ENCODE measurements at regions not wholly inside any gene's neighbourhood (a gene's known extent, or its start where the extent isn't known, plus 50 kb on each side); places are given as distances from the start of the nearest gene placed in this dataset.

GRCh38 chr22:47443836-47444745 lies 681.6 kb downstream of the TBC1D22A start:
- Histone ChIP-seq H3K4me3 (no peak overlapping the region), H3K27ac (no peak overlapping the region), H3K36me3 (ENCODE audit: insufficient read depth, low read length) (no peaks in the 10 kb centered on the region), H3K9ac (ENCODE audit: insufficient read length) (no peak overlapping the region), H3K9me3 (ENCODE audit: low read depth, low read length) (no peaks in the 10 kb centered on the region)
- TF ChIP-seq EZH2 (IDR thresholded peaks at IDR 0.05), result no peak
- no peak for TF ChIP-seq POLR2AphosphoS5 (IDR thresholded peaks at IDR 0.05; ENCODE audit: borderline replicate concordance, low read depth, low read length)
- TF ChIP-seq FOXP2 (optimal IDR thresholded peaks at IDR 0.05; ENCODE audit: control extremely low read depth, extremely low read length, insufficient read depth), result no peak
- no peak for DNase-seq (ENCODE audit: low read depth, low spot score)

DNA sequence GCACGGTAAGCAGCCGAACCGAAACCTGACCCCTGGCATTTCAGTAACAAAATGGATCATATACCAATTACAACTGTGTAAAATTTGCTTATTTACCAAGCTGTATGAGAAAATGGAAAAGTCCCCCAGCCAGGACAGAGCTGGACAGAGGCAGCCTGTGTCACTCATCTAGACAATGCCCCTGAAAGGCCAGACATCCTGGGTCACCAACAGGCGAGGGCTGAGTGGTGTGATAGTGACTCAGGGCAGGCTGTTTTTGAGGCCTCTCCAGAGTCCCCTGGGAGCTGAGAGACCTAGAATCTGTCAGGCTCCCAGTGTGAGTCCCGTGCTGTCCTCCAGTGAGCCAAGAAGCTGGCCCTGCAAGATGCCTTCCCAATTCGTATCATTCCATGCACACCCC lies 680.4 kb downstream of the TBC1D22A start:
- TF ChIP-seq POLR2AphosphoS5 (IDR thresholded peaks at IDR 0.05; ENCODE audit: borderline replicate concordance, low read depth, low read length), result no peak
- no peak for TF ChIP-seq FOXP2 (optimal IDR thresholded peaks at IDR 0.05; ENCODE audit: control extremely low read depth, extremely low read length, insufficient read depth)
- no peak for TF ChIP-seq EZH2 (IDR thresholded peaks at IDR 0.05)
- Histone ChIP-seq H3K9me3 (ENCODE audit: low read depth, low read length) (no peaks in the 10 kb centered on the region), H3K9ac (ENCODE audit: insufficient read length) (no peak overlapping the region), H3K4me3 (no peak overlapping the region), H3K36me3 (ENCODE audit: insufficient read depth, low read length) (no peaks in the 10 kb centered on the region), H3K27ac (no peak overlapping the region)
- no peak for DNase-seq (ENCODE audit: low read depth, low spot score)

GRCh38 chr22:47439643-47440265 lies 677.3 kb downstream of the TBC1D22A start:
- H3K4me3 ChIP-seq, result no peak overlapping the region
- H3K27ac ChIP-seq, result no peak overlapping the region
- TF ChIP-seq EZH2 (IDR thresholded peaks at IDR 0.05), result no peak
- TF ChIP-seq POLR2AphosphoS5 (IDR thresholded peaks at IDR 0.05; ENCODE audit: borderline replicate concordance, low read depth, low read length), result no peak
- no peak for TF ChIP-seq FOXP2 (optimal IDR thresholded peaks at IDR 0.05; ENCODE audit: control extremely low read depth, extremely low read length, insufficient read depth)
- no peaks in the 10 kb centered on the region for H3K36me3 ChIP-seq (ENCODE audit: insufficient read depth, low read length)
- H3K9me3 ChIP-seq (ENCODE audit: low read depth, low read length), result no peaks in the 10 kb centered on the region
- DNase-seq (ENCODE audit: low read depth, low spot score), result no peak
- H3K9ac ChIP-seq (ENCODE audit: insufficient read length), result no peak overlapping the region

DNA sequence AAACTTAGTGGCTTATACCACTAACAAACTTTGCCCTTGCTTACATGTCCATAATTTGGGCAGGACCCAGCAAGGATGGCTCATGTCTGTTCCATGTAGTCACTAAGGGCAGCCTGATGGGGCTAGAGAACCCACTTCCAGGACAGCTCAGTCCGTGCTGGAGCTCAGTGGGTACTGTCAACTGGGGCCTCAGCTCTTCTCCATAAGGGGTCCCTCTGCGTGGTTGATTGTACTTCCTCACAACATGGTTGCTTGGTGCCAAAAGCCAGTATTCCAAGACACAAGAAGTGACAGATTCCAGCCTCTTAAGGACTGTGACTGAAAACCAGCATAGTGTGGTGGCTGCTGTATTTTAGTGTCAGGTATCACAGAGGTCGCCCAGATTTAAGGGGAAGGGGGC lies 675.2 kb downstream of the TBC1D22A start:
- Histone ChIP-seq H3K4me3 (no peak overlapping the region), H3K27ac (no peak overlapping the region), H3K36me3 (ENCODE audit: insufficient read depth, low read length) (no peaks in the 10 kb centered on the region), H3K9ac (ENCODE audit: insufficient read length) (no peak overlapping the region), H3K9me3 (ENCODE audit: low read depth, low read length) (no peaks in the 10 kb centered on the region)
- TF ChIP-seq POLR2AphosphoS5 (IDR thresholded peaks at IDR 0.05; ENCODE audit: borderline replicate concordance, low read depth, low read length), result no peak
- TF ChIP-seq EZH2 (IDR thresholded peaks at IDR 0.05), result no peak
- TF ChIP-seq FOXP2 (optimal IDR thresholded peaks at IDR 0.05; ENCODE audit: control extremely low read depth, extremely low read length, insufficient read depth), result no peak
- no peak for DNase-seq (ENCODE audit: low read depth, low spot score)

GRCh38 chr22:47437110-47437509 lies 674.7 kb downstream of the TBC1D22A start:
- H3K9me3 ChIP-seq (ENCODE audit: low read depth, low read length), result no peaks in the 10 kb centered on the region
- TF ChIP-seq POLR2AphosphoS5 (IDR thresholded peaks at IDR 0.05; ENCODE audit: borderline replicate concordance, low read depth, low read length), result no peak
- TF ChIP-seq EZH2 (IDR thresholded peaks at IDR 0.05), result no peak
- no peak for TF ChIP-seq FOXP2 (optimal IDR thresholded peaks at IDR 0.05; ENCODE audit: control extremely low read depth, extremely low read length, insufficient read depth)

DNA sequence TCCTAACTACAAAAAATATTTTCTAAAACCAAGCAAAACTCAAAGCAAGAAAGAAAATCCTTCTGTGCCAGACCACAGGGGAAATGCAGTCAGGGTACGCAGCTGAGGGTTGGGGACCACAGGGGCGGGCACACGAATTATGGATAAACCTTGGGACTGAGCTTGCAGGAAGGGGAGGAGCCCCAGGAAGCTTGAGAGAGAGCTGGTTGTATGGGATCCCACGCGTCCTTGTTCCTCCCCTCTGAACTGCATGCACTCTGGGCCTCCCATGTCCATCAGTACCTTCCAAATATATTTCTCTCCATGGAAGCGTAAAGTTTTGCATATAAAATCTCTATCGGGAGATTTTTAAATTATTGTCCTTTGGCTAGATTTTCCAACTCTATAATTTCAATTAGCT lies 673.4 kb downstream of the TBC1D22A start:
- Histone ChIP-seq H3K9me3 (ENCODE audit: low read depth, low read length) (no peaks in the 10 kb centered on the region), H3K9ac (ENCODE audit: insufficient read length) (no peak overlapping the region), H3K36me3 (ENCODE audit: insufficient read depth, low read length) (no peaks in the 10 kb centered on the region), H3K4me3 (no peak overlapping the region), H3K27ac (no peak overlapping the region)
- TF ChIP-seq FOXP2 (optimal IDR thresholded peaks at IDR 0.05; ENCODE audit: control extremely low read depth, extremely low read length, insufficient read depth) (no peak), EZH2 (IDR thresholded peaks at IDR 0.05) (no peak), POLR2AphosphoS5 (IDR thresholded peaks at IDR 0.05; ENCODE audit: borderline replicate concordance, low read depth, low read length) (no peak)
- DNase-seq (ENCODE audit: low read depth, low spot score), result no peak

More at GRCh38 chr22:47437110-47437509, 674.7 kb downstream of the TBC1D22A start:
- Histone ChIP-seq H3K4me3 (no peak overlapping the region), H3K9ac (ENCODE audit: insufficient read length) (no peak overlapping the region), H3K27ac (no peak overlapping the region), H3K36me3 (ENCODE audit: insufficient read depth, low read length) (no peaks in the 10 kb centered on the region)
- DNase-seq (ENCODE audit: low read depth, low spot score), result no peak

GRCh38 chr22:47435204-47435487 lies 672.7 kb downstream of the TBC1D22A start:
- no peak overlapping the region for H3K4me3 ChIP-seq
- no peaks in the 10 kb centered on the region for H3K36me3 ChIP-seq (ENCODE audit: insufficient read depth, low read length)
- no peak for DNase-seq (ENCODE audit: low read depth, low spot score)
- no peaks in the 10 kb centered on the region for H3K9me3 ChIP-seq (ENCODE audit: low read depth, low read length)
- no peak overlapping the region for H3K9ac ChIP-seq (ENCODE audit: insufficient read length)
- H3K27ac ChIP-seq, result no peak overlapping the region
- TF ChIP-seq POLR2AphosphoS5 (IDR thresholded peaks at IDR 0.05; ENCODE audit: borderline replicate concordance, low read depth, low read length), result no peak
- no peak for TF ChIP-seq FOXP2 (optimal IDR thresholded peaks at IDR 0.05; ENCODE audit: control extremely low read depth, extremely low read length, insufficient read depth)
- TF ChIP-seq EZH2 (IDR thresholded peaks at IDR 0.05), result no peak

DNA sequence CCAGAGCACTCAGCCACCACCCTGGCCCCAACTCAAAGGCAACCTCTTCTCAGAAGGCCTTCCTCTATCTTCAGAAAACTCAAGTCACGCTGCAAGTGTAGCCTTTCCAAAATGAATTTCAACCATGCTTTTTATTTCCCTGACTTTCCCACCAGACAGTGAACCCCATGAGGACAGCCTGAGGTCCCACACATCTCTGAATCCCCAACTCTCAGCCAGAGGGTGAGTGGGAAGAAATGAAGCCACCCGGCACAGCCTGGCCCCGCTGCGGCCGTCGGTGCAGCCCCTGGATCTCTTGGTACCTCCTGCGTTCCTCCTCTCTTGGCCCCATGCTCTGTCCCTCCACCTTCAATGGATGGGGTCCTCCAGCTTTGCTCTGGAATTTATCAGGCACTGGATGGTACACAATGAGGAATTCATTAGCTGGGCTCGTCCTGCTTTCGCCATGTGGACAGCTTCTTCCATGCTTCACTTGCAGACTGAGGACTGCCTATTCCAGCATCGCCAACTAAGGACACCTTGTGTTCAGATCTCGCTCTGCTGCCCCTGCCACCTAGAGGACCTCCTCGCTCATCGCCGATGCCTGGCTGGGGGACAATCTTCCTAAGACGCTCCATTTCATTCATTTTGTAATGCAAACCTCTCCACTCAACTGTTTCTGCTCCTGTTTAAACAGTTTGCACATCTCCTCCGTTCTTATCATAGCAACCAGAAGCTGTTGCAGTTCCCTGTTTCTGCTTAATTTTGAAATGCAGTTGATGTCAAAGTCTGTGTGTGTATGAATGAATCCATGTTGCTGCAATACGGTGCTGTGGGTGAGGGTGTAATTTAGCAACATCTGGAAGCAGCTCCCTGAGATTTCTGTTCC lies 672.1 kb downstream of the TBC1D22A start:
- H3K9me3 ChIP-seq (ENCODE audit: low read depth, low read length), result no peaks in the 10 kb centered on the region
- no peak overlapping the region for H3K27ac ChIP-seq
- TF ChIP-seq EZH2 (IDR thresholded peaks at IDR 0.05) (no peak), FOXP2 (optimal IDR thresholded peaks at IDR 0.05; ENCODE audit: control extremely low read depth, extremely low read length, insufficient read depth) (no peak), POLR2AphosphoS5 (IDR thresholded peaks at IDR 0.05; ENCODE audit: borderline replicate concordance, low read depth, low read length) (no peak)
- no peak overlapping the region for H3K4me3 ChIP-seq
- DNase-seq (ENCODE audit: low read depth, low spot score), result no peak
- H3K36me3 ChIP-seq (ENCODE audit: insufficient read depth, low read length), result no peaks in the 10 kb centered on the region
- H3K9ac ChIP-seq (ENCODE audit: insufficient read length), result no peak overlapping the region
